ENCODE measurements at regions not wholly inside any gene's neighbourhood (a gene's known extent, or its start where the extent isn't known, plus 50 kb on each side); places are given as distances from the start of the nearest gene placed in this dataset.
A peak's percentile ranks its signal among the peaks of the same experiment; 100 is the strongest.

- DNase-seq (ENCODE audit: low read depth in 2 of 2) = no peak
- Histone ChIP-seq H3K4me1 (ENCODE audit: control insufficient read depth, extremely low read depth, insufficient read depth, low read length) (no peaks in the 10 kb centered on the region), H3K4me3 (replicated peaks in 1 of 4; ENCODE audit: control extremely low read depth in 1 of 4, insufficient read depth in 1 of 4, low read depth in 3 of 4, low read length in 4 of 4) (no peak overlapping the region), H3K27ac (ENCODE audit: insufficient read depth, low read length) (no peak overlapping the region), H3K79me2 (ENCODE audit: control insufficient read depth, insufficient read depth, low read length) (no peaks in the 10 kb centered on the region), H3K36me3 (ENCODE audit: control insufficient read depth, insufficient read depth, low read length) (no peaks in the 10 kb centered on the region), H3K9me3 (ENCODE audit: control insufficient read depth, insufficient read depth, low read depth, low read length) (no peaks in the 10 kb centered on the region), H4K20me1 (ENCODE audit: control insufficient read depth, extremely low read depth, insufficient read depth, low read length) (no peaks in the 10 kb centered on the region), H3K9ac (ENCODE audit: insufficient read depth, low read length) (no peak overlapping the region), H2AFZ (ENCODE audit: low read length) (no peak overlapping the region), H3K27me3 (ENCODE audit: control insufficient read depth, insufficient read depth, low read length) (no peaks in the 10 kb centered on the region), H3K4me2 (ENCODE audit: extremely low read depth, insufficient read depth, low read length) (no peak overlapping the region)
- no peak for TF ChIP-seq EZH2 (IDR thresholded peaks at IDR 0.05; ENCODE audit: low read length, missing control alignments)
- TF ChIP-seq, protein P1, sequence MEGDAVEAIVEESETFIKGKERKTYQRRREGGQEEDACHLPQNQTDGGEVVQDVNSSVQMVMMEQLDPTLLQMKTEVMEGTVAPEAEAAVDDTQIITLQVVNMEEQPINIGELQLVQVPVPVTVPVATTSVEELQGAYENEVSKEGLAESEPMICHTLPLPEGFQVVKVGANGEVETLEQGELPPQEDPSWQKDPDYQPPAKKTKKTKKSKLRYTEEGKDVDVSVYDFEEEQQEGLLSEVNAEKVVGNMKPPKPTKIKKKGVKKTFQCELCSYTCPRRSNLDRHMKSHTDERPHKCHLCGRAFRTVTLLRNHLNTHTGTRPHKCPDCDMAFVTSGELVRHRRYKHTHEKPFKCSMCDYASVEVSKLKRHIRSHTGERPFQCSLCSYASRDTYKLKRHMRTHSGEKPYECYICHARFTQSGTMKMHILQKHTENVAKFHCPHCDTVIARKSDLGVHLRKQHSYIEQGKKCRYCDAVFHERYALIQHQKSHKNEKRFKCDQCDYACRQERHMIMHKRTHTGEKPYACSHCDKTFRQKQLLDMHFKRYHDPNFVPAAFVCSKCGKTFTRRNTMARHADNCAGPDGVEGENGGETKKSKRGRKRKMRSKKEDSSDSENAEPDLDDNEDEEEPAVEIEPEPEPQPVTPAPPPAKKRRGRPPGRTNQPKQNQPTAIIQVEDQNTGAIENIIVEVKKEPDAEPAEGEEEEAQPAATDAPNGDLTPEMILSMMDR (conservative IDR thresholded peaks at IDR 0.05 in 1 of 2, IDR thresholded peaks at IDR 0.05 in 1 of 2; ENCODE audit: low read depth in 1 of 2, low read length in 2 of 2) = no peak
Measured at GRCh38 chr12:56839489-56839848, 76.3 kb downstream of the HSD17B6 start.

- Histone ChIP-seq H3K9me3 (ENCODE audit: control insufficient read depth, insufficient read depth, low read depth, low read length) (no peaks in the 10 kb centered on the region), H3K36me3 (ENCODE audit: control insufficient read depth, insufficient read depth, low read length) (no peaks in the 10 kb centered on the region), H2AFZ (ENCODE audit: low read length) (no peak overlapping the region), H4K20me1 (ENCODE audit: control insufficient read depth, extremely low read depth, insufficient read depth, low read length) (no peaks in the 10 kb centered on the region), H3K27me3 (ENCODE audit: control insufficient read depth, insufficient read depth, low read length) (no peaks in the 10 kb centered on the region), H3K79me2 (ENCODE audit: control insufficient read depth, insufficient read depth, low read length) (no peaks in the 10 kb centered on the region), H3K4me1 (ENCODE audit: control insufficient read depth, extremely low read depth, insufficient read depth, low read length) (no peaks in the 10 kb centered on the region), H3K4me3 (replicated peaks in 1 of 4; ENCODE audit: control extremely low read depth in 1 of 4, insufficient read depth in 1 of 4, low read depth in 3 of 4, low read length in 4 of 4) (no peak overlapping the region), H3K4me2 (ENCODE audit: extremely low read depth, insufficient read depth, low read length) (no peak overlapping the region), H3K9ac (ENCODE audit: insufficient read depth, low read length) (no peak overlapping the region), H3K27ac (ENCODE audit: insufficient read depth, low read length) (no peak overlapping the region)
- peak in 1 of 2 donors; percentile 46 for DNase-seq (ENCODE audit: low read depth in 2 of 2)
- no peak for TF ChIP-seq EZH2 (IDR thresholded peaks at IDR 0.05; ENCODE audit: low read length, missing control alignments)
- TF ChIP-seq, protein P1 (conservative IDR thresholded peaks at IDR 0.05 in 1 of 2, IDR thresholded peaks at IDR 0.05 in 1 of 2; ENCODE audit: low read depth in 1 of 2, low read length in 2 of 2) = no peak
Measured at GRCh38 chr12:56838621-56839488, 75.7 kb downstream of the HSD17B6 start.
